Epithelial cell of proximal tubule (primary cell): ENCODE measurements at regions not wholly inside any gene's neighbourhood (a gene's known extent, or its start where the extent isn't known, plus 50 kb on each side); places are given as distances from the start of the nearest gene placed in this dataset.

Source experiments
- DNase-seq: peaks from one replicate; pipeline ENCODE4 v3.0.0-alpha.2; 2011; ENCODE audit warnings: low read depth
- H3K4me3 ChIP-seq: 2 replicates; pipeline ENCODE4 v1.5.1; 2011; ENCODE audit warnings: low read depth, mild to moderate bottlenecking, low read length
- TF ChIP-seq, protein P1 (sequence below): conservative IDR thresholded peaks from 2 replicates; pipeline ENCODE4 v1.5.1; 2012; ENCODE audit warnings: low read depth, mild to moderate bottlenecking, low read length

DNA sequence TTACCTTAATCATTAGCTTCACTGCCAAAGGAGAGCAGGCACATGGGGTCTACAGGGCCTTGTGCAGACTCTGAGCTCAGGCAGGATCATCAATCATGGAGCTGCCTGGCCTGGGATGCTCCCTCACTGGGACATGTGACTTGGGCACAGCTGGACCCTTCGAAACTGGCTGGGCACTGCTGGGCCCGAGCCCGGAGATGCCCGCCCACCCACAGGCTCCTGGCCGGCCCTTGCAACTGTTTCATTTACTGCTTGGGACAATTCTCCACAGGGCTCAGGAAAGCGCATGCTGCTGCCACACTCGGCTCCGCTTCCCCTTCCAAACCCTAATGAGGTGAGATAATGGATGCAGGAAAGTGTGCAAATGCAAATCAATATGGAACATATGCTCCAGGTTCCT lies 387.5 kb downstream of the TRIM36 start:
- no peak for DNase-seq
- no peak overlapping the region for H3K4me3 ChIP-seq
- TF ChIP-seq, protein P1, sequence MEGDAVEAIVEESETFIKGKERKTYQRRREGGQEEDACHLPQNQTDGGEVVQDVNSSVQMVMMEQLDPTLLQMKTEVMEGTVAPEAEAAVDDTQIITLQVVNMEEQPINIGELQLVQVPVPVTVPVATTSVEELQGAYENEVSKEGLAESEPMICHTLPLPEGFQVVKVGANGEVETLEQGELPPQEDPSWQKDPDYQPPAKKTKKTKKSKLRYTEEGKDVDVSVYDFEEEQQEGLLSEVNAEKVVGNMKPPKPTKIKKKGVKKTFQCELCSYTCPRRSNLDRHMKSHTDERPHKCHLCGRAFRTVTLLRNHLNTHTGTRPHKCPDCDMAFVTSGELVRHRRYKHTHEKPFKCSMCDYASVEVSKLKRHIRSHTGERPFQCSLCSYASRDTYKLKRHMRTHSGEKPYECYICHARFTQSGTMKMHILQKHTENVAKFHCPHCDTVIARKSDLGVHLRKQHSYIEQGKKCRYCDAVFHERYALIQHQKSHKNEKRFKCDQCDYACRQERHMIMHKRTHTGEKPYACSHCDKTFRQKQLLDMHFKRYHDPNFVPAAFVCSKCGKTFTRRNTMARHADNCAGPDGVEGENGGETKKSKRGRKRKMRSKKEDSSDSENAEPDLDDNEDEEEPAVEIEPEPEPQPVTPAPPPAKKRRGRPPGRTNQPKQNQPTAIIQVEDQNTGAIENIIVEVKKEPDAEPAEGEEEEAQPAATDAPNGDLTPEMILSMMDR: no peak

DNA sequence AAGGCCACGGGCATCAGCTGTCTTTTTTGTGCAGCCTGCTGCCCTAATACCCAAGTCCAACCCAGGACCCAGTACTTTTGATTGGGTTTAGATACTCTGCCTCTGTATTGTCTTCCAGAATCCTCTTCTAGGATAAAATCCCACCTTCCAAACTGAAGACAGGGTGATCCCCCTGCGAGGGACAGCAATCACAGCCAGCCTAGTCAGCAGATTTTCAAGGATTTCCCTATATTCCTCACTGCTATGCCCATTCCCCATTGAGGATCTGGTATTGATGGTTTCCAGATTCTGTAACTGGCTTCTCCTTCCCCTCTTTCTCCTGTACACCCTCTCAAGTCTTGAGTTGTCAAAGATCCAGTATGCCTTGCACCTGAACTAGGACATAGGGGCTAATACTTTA lies 389.4 kb downstream of the TRIM36 start:
- DNase-seq: no peak
- no peak overlapping the region for H3K4me3 ChIP-seq
- TF ChIP-seq, protein P1: no peak

DNA sequence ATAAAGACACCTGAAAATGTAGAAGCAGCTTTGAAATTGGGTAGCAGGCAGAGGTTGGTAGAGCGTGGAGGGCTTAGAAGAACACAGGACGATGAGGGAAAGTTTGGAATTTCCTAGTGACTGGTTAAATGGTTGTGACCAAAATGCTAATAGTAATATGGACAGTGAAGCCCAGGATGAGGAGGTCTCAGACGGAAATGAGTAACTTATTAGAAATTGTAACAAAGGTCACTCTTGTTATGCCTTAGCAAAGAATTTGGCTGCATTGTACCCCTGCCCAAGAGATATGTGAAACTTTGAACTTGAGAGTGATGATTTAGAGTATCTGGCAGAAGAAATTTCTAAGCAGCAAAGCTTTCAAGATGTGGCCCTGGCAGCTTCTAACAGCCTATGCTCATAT lies 382.5 kb downstream of the KCNN2 start:
- DNase-seq: no peak
- no peak overlapping the region for H3K4me3 ChIP-seq
- TF ChIP-seq, protein P1: no peak

DNA sequence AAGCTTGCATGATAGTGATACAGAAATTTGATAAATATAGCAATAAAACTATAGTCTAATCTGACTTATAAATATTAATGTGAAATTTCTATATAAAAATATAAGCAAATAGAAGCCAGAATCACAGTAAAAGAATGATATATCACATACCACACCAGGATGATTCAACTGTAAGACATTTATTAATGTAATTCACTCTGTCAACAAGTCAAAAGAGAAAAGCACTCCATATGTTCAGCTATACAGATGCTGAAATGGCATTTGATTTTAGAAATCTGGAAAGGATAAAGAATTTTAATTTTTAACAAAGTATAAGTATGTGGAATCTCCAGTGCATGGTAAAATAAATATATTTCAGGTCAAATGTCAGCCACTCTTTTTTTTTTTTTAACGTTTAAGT lies 372.4 kb downstream of the KCNN2 start:
- TF ChIP-seq, protein P1: no peak
- DNase-seq: no peak
- no peak overlapping the region for H3K4me3 ChIP-seq

DNA sequence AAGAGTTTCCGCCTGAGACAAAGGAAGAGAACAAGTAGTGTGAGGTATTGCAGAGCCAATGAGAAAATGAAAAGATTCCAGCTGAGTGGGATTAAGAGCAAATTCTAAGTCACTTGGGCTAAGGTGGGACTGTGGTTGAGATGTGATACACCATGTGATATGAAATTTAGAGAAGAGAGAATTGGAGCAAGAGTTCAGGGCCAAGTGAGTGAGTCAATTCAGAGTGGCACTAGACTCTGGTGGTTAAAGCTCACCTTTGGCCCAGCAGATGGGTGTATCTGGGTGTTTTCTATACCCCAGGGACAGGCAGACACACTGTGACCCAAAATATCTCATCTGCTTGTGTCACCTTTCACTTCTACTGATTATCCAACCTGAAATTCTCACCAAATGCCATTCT lies 368.1 kb downstream of the KCNN2 start:
- TF ChIP-seq, protein P1: no peak
- no peak for DNase-seq
- no peak overlapping the region for H3K4me3 ChIP-seq

DNA sequence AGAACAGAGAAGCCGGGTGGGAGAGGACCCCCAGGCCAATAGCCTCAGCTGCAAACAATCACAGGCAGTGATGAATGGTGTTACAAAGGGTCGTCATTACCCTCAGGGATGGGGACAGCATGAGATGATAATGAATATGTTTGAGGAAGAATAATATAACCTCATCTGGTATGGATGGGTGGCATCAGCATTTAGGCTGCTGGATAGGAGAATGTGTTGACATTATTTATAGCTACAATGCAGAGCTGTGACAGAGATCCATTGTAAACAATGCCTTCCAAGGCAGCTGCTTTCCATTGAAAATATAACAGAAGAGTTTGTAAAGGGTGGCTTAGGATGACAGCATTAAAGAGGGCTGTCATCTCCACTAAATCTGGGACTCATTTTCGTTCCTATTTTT lies 365.5 kb downstream of the KCNN2 start:
- no peak for DNase-seq
- TF ChIP-seq, protein P1: no peak
- no peak overlapping the region for H3K4me3 ChIP-seq

DNA sequence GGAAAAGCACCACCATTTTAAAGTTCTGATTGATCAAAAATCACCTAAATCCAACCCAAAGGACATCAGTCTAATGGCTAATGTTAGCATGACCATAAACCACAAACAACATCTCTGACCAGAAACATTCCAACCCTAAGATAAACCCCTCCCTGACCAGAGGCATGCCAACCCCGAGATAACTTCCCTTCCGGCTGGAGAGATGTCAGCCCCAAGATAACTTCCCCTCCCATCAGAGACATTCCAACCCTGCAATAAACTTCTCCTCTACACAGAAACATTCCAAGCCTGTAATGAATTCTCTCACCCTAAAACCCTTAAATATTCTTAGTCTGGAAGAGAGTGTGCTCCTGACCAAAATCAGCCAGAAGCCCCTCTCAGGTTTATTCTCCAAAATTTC lies 364.3 kb downstream of the KCNN2 start:
- TF ChIP-seq, protein P1: no peak
- DNase-seq: no peak
- no peak overlapping the region for H3K4me3 ChIP-seq
